Ishikawa (cell line): ENCODE measurements at regions not wholly inside any gene's neighbourhood (a gene's known extent, or its start where the extent isn't known, plus 50 kb on each side); places are given as distances from the start of the nearest gene placed in this dataset.

Experiments used
- CEBPB ChIP-seq: IDR thresholded peaks from 2 replicates; pipeline ENCODE4 v1.6.1; 2012
- CREB1 ChIP-seq: IDR thresholded peaks from 2 replicates; pipeline ENCODE4 v1.6.1; 2012; ENCODE audit warnings: low read depth
- EGR1 ChIP-seq: IDR thresholded peaks from 2 replicates; pipeline ENCODE4 v1.6.1; 2012
- FOXM1 ChIP-seq: IDR thresholded peaks from 2 replicates; pipeline ENCODE4 v1.6.1; 2012; ENCODE audit warnings: low read depth, borderline replicate concordance
- MAX ChIP-seq: IDR thresholded peaks from 2 replicates; pipeline ENCODE4 v1.6.1; 2012
- REST ChIP-seq: IDR thresholded peaks from 2 replicates; pipeline ENCODE4 v1.6.1; 2012; ENCODE audit warnings: low read depth, mild to moderate bottlenecking
- TAF1 ChIP-seq: IDR thresholded peaks from 2 replicates; pipeline ENCODE4 v1.6.1; 2012; ENCODE audit warnings: low read depth, mild to moderate bottlenecking
- TEAD4 ChIP-seq: IDR thresholded peaks from 2 replicates; pipeline ENCODE4 v1.6.1; 2012
- USF1 ChIP-seq: IDR thresholded peaks from 2 replicates; pipeline ENCODE4 v1.6.1; 2012

GRCh38 chr6:14423330-14423729 lies 305.8 kb downstream of the CD83 start:
- no peak for TF ChIP-seq TAF1
- no peak for TF ChIP-seq USF1
- TF ChIP-seq CREB1 = no peak
- TF ChIP-seq FOXM1 = no peak
- no peak for TF ChIP-seq CEBPB
- no peak for TF ChIP-seq MAX
- no peak for TF ChIP-seq REST
- TF ChIP-seq EGR1 = no peak
- no peak for TF ChIP-seq TEAD4
